Loucy (cell line): ENCODE measurements at regions not wholly inside any gene's neighbourhood (a gene's known extent, or its start where the extent isn't known, plus 50 kb on each side); places are given as distances from the start of the nearest gene placed in this dataset.
"Not testable (repeated sequence)": the region's sequence is repeated elsewhere in the genome, so short reads cannot be mapped to it uniquely, and the experiment has no call there.

Source experiments
- CTCF ChIP-seq: fragments of 200-600 bp; sonication (generic); conservative IDR thresholded peaks from 2 replicates; pipeline ENCODE4 v1.5.1; 2014; ENCODE audit warnings: mild to moderate bottlenecking, antibody characterized with exemption, low read length
- EZH2phosphoT487 ChIP-seq: fragments of 200-600 bp; IDR thresholded peaks from 2 replicates; pipeline ENCODE4 v1.6.1; 2018; ENCODE audit warnings: antibody characterized with exemption, mild to moderate bottlenecking, moderate library complexity, borderline replicate concordance

GRCh38 chr10:47654161-47654560, 109.2 kb downstream of the SYT15B start:
- not testable (repeated sequence) for TF ChIP-seq CTCF, EZH2phosphoT487
